HG03432 (cell line): ENCODE measurements at regions not wholly inside any gene's neighbourhood (a gene's known extent, or its start where the extent isn't known, plus 50 kb on each side); places are given as distances from the start of the nearest gene placed in this dataset.

Experiments
- ATAC-seq: cut with Tn5 transposase; IDR thresholded peaks from one replicate; pipeline ENCODE4 v1.9.1; 2021; ENCODE audit warnings: mild to moderate bottlenecking, moderate library complexity; ENCODE audit not compliant: unreplicated experiment

GRCh38 chr1:119298687-119299303 lies 69.8 kb upstream of the HAO2 start:
- no peak for ATAC-seq

- no peak for ATAC-seq
Observed at GRCh38 chr1:119302011-119302410, 66.6 kb upstream of the HAO2 start.

- ATAC-seq: no peak
Observed at GRCh38 chr1:119308130-119308700, 60.4 kb upstream of the HAO2 start.

- no peak for ATAC-seq
Observed at GRCh38 chr1:119308806-119309205, 59.8 kb upstream of the HAO2 start.

GRCh38 chr1:119310301-119310700 lies 58.3 kb upstream of the HAO2 start:
- no peak for ATAC-seq

- no peak for ATAC-seq
Observed at GRCh38 chr1:119312500-119312899, 56.1 kb upstream of the HAO2 start.

GRCh38 chr1:119314001-119314796 lies 54.4 kb upstream of the HAO2 start:
- ATAC-seq: no peak

GRCh38 chr1:119316870-119317416 lies 51.6 kb upstream of the HAO2 start:
- no peak for ATAC-seq

GRCh38 chr1:119318466-119319309 lies 49.9 kb upstream of the HAO2 start:
- peak; percentile 86 for ATAC-seq
